ENCODE measurements at regions not wholly inside any gene's neighbourhood (a gene's known extent, or its start where the extent isn't known, plus 50 kb on each side); places are given as distances from the start of the nearest gene placed in this dataset.
"Not testable (repeated sequence)": the region's sequence is repeated elsewhere in the genome, so short reads cannot be mapped to it uniquely, and the experiment has no call there.

- TF ChIP-seq, protein P1, sequence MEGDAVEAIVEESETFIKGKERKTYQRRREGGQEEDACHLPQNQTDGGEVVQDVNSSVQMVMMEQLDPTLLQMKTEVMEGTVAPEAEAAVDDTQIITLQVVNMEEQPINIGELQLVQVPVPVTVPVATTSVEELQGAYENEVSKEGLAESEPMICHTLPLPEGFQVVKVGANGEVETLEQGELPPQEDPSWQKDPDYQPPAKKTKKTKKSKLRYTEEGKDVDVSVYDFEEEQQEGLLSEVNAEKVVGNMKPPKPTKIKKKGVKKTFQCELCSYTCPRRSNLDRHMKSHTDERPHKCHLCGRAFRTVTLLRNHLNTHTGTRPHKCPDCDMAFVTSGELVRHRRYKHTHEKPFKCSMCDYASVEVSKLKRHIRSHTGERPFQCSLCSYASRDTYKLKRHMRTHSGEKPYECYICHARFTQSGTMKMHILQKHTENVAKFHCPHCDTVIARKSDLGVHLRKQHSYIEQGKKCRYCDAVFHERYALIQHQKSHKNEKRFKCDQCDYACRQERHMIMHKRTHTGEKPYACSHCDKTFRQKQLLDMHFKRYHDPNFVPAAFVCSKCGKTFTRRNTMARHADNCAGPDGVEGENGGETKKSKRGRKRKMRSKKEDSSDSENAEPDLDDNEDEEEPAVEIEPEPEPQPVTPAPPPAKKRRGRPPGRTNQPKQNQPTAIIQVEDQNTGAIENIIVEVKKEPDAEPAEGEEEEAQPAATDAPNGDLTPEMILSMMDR (IDR thresholded peaks at IDR 0.05), result not testable (repeated sequence)
- not testable (repeated sequence) for TF ChIP-seq SIN3A (IDR thresholded peaks at IDR 0.05; ENCODE audit: borderline replicate concordance, insufficient read depth, low read depth, low read length)
- TF ChIP-seq, protein P2, sequence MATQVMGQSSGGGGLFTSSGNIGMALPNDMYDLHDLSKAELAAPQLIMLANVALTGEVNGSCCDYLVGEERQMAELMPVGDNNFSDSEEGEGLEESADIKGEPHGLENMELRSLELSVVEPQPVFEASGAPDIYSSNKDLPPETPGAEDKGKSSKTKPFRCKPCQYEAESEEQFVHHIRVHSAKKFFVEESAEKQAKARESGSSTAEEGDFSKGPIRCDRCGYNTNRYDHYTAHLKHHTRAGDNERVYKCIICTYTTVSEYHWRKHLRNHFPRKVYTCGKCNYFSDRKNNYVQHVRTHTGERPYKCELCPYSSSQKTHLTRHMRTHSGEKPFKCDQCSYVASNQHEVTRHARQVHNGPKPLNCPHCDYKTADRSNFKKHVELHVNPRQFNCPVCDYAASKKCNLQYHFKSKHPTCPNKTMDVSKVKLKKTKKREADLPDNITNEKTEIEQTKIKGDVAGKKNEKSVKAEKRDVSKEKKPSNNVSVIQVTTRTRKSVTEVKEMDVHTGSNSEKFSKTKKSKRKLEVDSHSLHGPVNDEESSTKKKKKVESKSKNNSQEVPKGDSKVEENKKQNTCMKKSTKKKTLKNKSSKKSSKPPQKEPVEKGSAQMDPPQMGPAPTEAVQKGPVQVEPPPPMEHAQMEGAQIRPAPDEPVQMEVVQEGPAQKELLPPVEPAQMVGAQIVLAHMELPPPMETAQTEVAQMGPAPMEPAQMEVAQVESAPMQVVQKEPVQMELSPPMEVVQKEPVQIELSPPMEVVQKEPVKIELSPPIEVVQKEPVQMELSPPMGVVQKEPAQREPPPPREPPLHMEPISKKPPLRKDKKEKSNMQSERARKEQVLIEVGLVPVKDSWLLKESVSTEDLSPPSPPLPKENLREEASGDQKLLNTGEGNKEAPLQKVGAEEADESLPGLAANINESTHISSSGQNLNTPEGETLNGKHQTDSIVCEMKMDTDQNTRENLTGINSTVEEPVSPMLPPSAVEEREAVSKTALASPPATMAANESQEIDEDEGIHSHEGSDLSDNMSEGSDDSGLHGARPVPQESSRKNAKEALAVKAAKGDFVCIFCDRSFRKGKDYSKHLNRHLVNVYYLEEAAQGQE (IDR thresholded peaks at IDR 0.05; ENCODE audit: insufficient read depth in 1 of 2, low read depth in 2 of 2, low read length in 1 of 2), result not testable (repeated sequence)
Observed at GRCh38 chr7:157478611-157479010, 141.8 kb downstream of the DNAJB6 start.

Data from Panc1 (cell line).